Right lobe of liver (tissue), 6 donors: ENCODE measurements at regions not wholly inside any gene's neighbourhood (a gene's known extent, or its start where the extent isn't known, plus 50 kb on each side); places are given as distances from the start of the nearest gene placed in this dataset.

Source experiments
- ATAC-seq, 4 donors: fragments of 200-7000 bp; cut with Tn5 transposase; one replicate each; pipeline ENCODE4 v1.9.1; 2020; ENCODE audit warnings: mild to moderate bottlenecking in 4 of 4, moderate library complexity in 4 of 4
- DNase-seq, 3 donors: peaks; one replicate each; pipeline ENCODE4 v3.0.0-alpha.2; 2020
- H3K27ac ChIP-seq, 3 donors: fragments of 200-600 bp; one replicate each; pipeline ENCODE4 v1.8.0; 2022
- H3K27me3 ChIP-seq, 2 donors: fragments of 200-600 bp; one replicate each; pipeline ENCODE4 v1.8.0; 2022
- H3K36me3 ChIP-seq, 4 donors: fragments of 200-600 bp; sonication (generic) in 1 of 4; one replicate each; pipeline versions ENCODE4 v1.5.1 to v1.8.0; 2017 to 2022; ENCODE audit warnings: control low read depth in 1 of 4
- H3K4me1 ChIP-seq, 4 donors: fragments of 200-600 bp; sonication (generic) in 1 of 4; one replicate each; pipeline versions ENCODE4 v1.5.1 to v1.8.0; 2017 to 2022; ENCODE audit warnings: control low read depth in 1 of 4
- H3K4me3 ChIP-seq, 3 donors: fragments of 200-600 bp; one replicate each; pipeline ENCODE4 v1.8.0; 2022
- H3K9me3 ChIP-seq, 4 donors: fragments of 200-600 bp; sonication (generic) in 1 of 4; one replicate each; pipeline versions ENCODE4 v1.5.1 to v1.8.0; 2017 to 2022; ENCODE audit warnings: control low read depth in 1 of 4
- POLR2A ChIP-seq: fragments of 450-650 bp; IDR thresholded peaks from one replicate; pipeline ENCODE4 v1.6.1; 2017; ENCODE audit warnings: antibody characterized with exemption, mild to moderate bottlenecking
- WGBS: methylation state at CpG from one replicate; pipeline ENCODE4 v1.1.6; 2018; ENCODE audit warnings: low coverage, low lambda C conversion rate; ENCODE audit not compliant: insufficient coverage; ENCODE audit errors: missing lambda C conversion rate; 5-methylcytosine and 5-hydroxymethylcytosine counted together
- intact Hi-C, 2 donors: fragments of 100-400 bp; cut with DNase I; formaldehyde crosslinking; loops; one replicate each; pipeline versions ENCODE4 v1.11.2 to v1.14.1; 2022
- TF ChIP-seq, protein P1 (sequence below), 4 donors: fragments of 200-600 bp in 3 of 4; fragments of 450-650 bp in 1 of 4; IDR thresholded peaks; one replicate each; pipeline versions ENCODE4 v1.5.1 to v1.8.0; 2016 to 2022; ENCODE audit warnings: antibody characterized with exemption in 4 of 4, mild to moderate bottlenecking in 2 of 4
- donor health status: DM: no; HTN: yes; CAD: no.
- donor health status: DM: no; HTN: no; CAD: no.
- donor health status: DM: no; HTN: no; CAD: no.
- donor health status: DM: no; HTN: yes; CAD: no.
- donor health status: DM: no; HTN: yes; CAD: no.

DNA sequence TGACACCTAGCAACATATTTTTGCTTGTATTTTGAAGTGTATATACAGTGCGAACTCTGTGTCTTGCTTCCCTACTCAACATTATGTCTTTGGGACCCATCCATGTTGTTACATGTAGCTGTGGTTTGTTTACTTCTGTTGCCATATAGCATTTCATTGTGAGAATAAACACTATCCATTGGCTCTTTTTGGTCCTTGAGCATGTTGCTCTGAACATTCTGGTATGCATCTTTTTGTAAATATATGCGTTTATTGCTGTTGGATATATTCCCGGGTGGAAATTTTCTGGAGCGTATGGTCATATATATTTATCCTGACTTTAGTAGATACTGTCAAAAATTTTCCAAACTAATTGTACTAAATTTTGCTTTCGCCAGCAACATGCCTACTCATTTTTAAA is 222.5 kb upstream of the SPTLC3 start:
- no peak for DNase-seq
- WGBS: 58% methylated on average over 5 of the region's 5 CpGs
- intact Hi-C loops: no loop called here

DNA sequence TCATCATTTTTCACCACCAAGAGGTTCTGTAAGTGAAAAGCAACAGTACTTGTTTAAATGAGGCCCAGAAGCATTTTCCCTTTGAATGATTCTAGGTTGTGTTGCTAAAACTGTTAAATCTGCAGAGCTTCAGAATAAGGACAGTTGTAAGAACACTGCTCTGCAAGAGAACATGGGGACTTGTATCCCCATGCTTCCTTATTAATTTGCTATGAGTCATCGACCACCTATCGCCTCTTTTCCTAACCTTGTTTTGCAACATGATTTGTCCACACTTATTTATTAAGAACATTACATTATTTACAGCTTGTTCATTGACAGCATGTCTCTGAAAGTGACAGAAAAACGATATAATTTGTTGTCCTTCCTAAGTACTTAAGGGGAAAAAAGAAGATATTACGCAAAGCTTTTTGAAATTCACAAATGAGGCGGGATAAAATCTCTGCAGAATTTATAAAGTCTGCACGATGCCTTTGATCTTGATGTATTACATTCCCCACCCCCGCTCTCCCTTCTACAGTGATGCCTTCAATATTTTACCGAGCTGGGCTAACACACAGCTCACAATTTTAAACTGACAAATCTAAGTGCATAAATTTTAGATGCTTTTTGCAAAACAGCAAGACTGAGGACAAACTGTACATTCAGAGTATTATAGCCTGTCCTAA is 220.0 kb upstream of the SPTLC3 start:
- DNase-seq (no peak), ATAC-seq (no peak)
- Histone ChIP-seq H3K4me3 (no peak overlapping the region), H3K9me3 (no peaks in the 10 kb centered on the region), H3K4me1 (no peaks in the 10 kb centered on the region), H3K27me3 (no peaks in the 10 kb centered on the region), H3K27ac (no peak overlapping the region), H3K36me3 (no peaks in the 10 kb centered on the region)
- TF ChIP-seq, protein P1, sequence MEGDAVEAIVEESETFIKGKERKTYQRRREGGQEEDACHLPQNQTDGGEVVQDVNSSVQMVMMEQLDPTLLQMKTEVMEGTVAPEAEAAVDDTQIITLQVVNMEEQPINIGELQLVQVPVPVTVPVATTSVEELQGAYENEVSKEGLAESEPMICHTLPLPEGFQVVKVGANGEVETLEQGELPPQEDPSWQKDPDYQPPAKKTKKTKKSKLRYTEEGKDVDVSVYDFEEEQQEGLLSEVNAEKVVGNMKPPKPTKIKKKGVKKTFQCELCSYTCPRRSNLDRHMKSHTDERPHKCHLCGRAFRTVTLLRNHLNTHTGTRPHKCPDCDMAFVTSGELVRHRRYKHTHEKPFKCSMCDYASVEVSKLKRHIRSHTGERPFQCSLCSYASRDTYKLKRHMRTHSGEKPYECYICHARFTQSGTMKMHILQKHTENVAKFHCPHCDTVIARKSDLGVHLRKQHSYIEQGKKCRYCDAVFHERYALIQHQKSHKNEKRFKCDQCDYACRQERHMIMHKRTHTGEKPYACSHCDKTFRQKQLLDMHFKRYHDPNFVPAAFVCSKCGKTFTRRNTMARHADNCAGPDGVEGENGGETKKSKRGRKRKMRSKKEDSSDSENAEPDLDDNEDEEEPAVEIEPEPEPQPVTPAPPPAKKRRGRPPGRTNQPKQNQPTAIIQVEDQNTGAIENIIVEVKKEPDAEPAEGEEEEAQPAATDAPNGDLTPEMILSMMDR (IDR thresholded peaks at IDR 0.05): no peak
- no peak for TF ChIP-seq POLR2A
- intact Hi-C loops: no loop called here
- WGBS: 51% methylated on average over 8 of the region's 8 CpGs

More for the DNA sequence above, 222.5 kb upstream of the SPTLC3 start:
- TF ChIP-seq, protein P1 (IDR thresholded peaks at IDR 0.05): no peak
- no peak for TF ChIP-seq POLR2A
- Histone ChIP-seq H3K27ac (no peak overlapping the region), H3K27me3 (no peaks in the 10 kb centered on the region), H3K4me1 (no peaks in the 10 kb centered on the region), H3K4me3 (no peak overlapping the region), H3K9me3 (no peaks in the 10 kb centered on the region), H3K36me3 (no peaks in the 10 kb centered on the region)
- no peak for ATAC-seq

DNA sequence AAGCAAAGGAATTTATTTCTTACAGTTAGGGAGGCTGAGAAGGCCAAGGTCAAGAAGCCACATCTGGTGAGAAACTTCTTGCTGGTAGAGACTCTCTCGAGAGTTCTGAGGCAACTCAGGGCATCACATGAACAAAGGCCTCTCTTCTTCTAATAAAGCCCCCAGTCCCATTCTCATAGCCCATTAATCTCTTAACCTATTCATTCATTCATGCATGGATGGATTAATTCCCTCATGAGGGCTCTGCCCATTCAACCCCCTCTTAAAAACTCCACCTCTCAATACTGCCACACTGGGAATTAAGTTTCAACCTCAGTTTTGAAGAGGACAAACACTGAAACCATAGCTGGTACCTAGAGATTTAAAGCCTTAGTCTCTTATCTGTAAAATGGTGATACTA is 217.9 kb upstream of the SPTLC3 start:
- WGBS: 46% methylated on average over 1 of the region's 1 CpG
- H3K27ac ChIP-seq: no peak overlapping the region
- no peaks in the 10 kb centered on the region for H3K27me3 ChIP-seq
- intact Hi-C loops: no loop called here
- no peak overlapping the region for H3K4me3 ChIP-seq
- no peak for TF ChIP-seq POLR2A
- TF ChIP-seq, protein P1 (IDR thresholded peaks at IDR 0.05): no peak
- H3K9me3 ChIP-seq: no peaks in the 10 kb centered on the region
- H3K36me3 ChIP-seq: no peaks in the 10 kb centered on the region
- no peaks in the 10 kb centered on the region for H3K4me1 ChIP-seq
- ATAC-seq (no peak), DNase-seq (no peak)

DNA sequence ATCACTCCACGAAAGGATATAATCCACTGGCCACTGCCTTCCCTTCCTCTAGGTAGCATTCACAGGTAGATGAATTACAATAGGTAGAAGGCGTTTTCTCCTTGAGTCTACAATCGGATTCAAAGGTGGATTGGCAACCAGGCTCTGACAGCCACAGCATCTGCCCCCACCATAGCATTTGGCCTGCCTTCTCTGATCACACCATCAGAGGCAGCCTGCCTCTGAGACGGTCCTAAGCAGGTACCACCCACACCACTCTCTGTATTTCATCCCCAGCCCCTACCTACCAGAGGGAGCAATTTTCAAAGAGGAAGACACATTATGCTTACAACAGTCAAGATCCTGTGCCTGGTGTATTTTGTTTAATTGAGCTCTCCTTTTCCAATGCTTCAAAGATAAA is 210.5 kb upstream of the SPTLC3 start:
- intact Hi-C loops: no loop called here
- WGBS: 16% methylated on average over 4 of the region's 4 CpGs

More for the DNA sequence above, 210.5 kb upstream of the SPTLC3 start:
- H3K9me3 ChIP-seq: no peaks in the 10 kb centered on the region
- no peaks in the 10 kb centered on the region for H3K27me3 ChIP-seq
- ATAC-seq: no peak
- no peak overlapping the region for H3K27ac ChIP-seq
- no peak overlapping the region for H3K4me3 ChIP-seq
- no peaks in the 10 kb centered on the region for H3K4me1 ChIP-seq
- DNase-seq: no peak
- H3K36me3 ChIP-seq: no peaks in the 10 kb centered on the region
- TF ChIP-seq POLR2A: no peak
- TF ChIP-seq, protein P1 (IDR thresholded peaks at IDR 0.05): no peak
